ENCODE measurements at regions not wholly inside any gene's neighbourhood (a gene's known extent, or its start where the extent isn't known, plus 50 kb on each side); places are given as distances from the start of the nearest gene placed in this dataset.

- no peak for DNase-seq (ENCODE audit: low read depth in 2 of 3, low spot score in 1 of 3)
Measured at GRCh38 chr18:42261731-42262130, 306.7 kb downstream of the PIK3C3 start.

DNA sequence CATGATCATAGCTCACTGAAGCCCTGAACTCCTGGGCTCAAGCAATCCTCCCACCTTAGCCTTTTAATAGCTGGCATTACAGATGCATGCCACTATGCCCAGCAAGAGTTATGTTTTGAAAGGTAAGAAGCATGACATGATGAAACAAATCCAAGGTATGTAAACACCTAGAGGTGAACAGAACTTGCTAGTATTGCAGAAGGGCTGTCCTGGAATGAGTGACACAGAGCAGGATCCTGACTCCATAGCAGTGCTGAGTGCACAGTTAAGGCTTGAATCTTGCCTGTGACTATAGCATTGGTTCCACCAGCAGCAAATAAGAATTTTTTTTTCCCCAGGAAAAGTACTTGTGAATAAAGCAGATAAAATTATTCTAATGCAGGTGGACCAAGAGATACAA, 309.5 kb downstream of the PIK3C3 start:
- DNase-seq (ENCODE audit: low read depth in 2 of 3, low spot score in 1 of 3) = no peak

GRCh38 chr18:42268186-42268725, 313.2 kb downstream of the PIK3C3 start:
- DNase-seq (ENCODE audit: low read depth in 2 of 3, low spot score in 1 of 3) = no peak

GRCh38 chr18:42268798-42269197, 313.8 kb downstream of the PIK3C3 start:
- DNase-seq (ENCODE audit: low read depth in 2 of 3, low spot score in 1 of 3) = no peak

GRCh38 chr18:42271647-42272414, 316.8 kb downstream of the PIK3C3 start:
- DNase-seq (ENCODE audit: low read depth in 2 of 3, low spot score in 1 of 3) = no peak

DNA sequence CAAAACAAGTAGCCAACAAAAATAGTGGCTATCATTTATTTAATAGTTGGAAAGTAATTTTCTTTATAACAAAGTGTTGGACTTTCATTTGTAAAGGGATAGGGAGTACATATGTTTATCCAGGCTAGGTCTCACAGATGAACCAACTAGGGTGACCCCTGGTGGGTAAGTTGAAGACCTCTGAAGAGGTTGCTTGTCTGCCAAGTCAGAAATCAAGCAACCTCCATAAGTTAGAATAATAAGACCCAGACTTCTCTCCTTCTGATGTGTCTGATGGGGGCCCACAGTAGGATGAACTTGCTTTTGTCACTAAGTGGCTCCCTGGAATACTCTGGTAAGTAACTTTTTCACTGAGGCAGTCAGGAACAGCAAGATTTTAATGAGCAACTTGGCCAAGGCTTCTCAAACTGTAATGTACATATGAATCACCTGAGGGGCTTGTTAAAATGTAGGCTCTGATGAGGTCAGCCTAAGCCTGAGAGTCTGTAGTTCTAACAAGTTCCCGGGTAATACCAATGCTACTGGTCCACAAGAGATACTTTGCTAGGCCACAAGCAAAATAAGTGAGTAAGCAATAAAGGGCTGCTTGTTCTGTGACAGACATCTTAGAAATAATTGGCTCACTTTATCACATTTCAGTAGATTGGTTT, 319.6 kb downstream of the PIK3C3 start:
- DNase-seq (ENCODE audit: low read depth in 2 of 3, low spot score in 1 of 3) = no peak

DNA sequence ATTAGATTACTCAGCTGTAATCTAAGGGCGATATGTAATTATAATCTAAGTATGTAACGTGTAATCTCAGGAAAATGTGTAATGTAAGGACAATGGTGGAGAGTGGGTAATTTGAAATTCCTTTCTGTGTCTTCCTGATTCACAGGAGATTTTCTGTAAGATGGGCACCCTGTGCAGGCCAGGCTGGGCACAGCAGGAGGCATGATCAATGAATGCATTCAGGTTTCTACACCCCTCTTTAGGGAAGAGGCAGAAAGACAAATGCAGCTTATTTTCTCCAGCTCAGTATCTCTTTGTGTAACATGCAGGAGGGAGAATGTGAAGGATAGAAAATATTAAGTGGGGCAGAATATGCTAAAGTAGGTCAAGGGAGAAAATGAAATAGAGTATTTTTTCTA, 320.1 kb downstream of the PIK3C3 start:
- no peak for DNase-seq (ENCODE audit: low read depth in 2 of 3, low spot score in 1 of 3)

DNA sequence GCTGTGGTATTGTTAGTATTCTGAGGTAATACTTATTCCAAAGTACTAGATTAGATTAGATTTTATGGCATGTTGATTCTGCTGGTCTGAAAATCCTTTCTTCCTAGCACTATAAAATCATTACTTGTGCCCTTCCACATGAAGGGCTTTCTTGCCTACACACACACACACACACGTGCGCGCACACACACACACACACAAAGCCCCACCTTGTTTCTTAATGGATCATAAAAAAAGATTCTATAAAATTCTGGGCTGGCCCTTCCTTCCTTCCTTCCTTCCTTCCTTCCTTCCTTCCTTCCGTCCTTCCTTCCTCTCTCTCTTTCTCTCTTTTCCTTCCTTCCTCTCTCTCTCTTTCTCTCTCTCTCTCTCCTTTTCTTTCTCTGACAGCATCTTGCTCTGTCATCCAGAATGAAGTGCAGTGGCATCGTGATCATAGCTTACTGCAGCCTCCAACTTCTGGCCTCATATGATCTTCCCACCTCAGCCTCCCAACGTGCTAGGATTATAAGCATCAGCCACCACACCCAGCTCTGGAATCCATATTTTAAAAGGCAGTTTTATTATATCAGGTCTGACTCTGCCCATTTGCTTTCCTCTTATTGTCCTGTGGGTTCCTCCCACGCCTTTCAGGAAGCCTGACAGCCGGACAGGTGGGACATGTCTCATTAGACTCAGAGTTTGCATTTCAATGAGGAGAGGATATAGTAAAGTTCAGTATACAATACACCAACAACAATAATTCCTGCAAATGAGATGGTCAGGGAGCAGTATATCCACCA, 321.1 kb downstream of the PIK3C3 start:
- no peak for DNase-seq (ENCODE audit: low read depth in 2 of 3, low spot score in 1 of 3)

- DNase-seq (ENCODE audit: low read depth in 2 of 3, low spot score in 1 of 3) = no peak
Measured at GRCh38 chr18:42281124-42281523, 326.1 kb downstream of the PIK3C3 start.

GRCh38 chr18:42281851-42282250, 326.8 kb downstream of the PIK3C3 start:
- DNase-seq (ENCODE audit: low read depth in 2 of 3, low spot score in 1 of 3) = no peak

DNA sequence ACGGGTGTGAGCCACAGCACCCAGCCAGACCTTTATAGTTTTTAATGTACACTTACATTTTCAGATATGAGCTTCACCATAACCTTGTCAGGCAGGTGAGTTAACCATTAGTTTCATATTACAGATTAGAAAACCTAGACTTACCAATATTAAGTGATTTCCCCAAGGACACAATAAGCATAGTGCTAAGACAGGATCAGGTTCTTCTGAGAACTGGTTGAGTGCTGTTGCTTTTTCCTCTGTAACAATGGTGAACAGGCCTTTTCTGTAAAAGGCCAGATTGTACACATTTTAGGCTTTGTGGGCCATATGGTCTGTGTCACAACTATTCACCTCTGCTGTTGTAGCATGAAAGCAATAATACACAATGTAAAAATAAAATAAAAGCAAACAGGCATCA, 332.0 kb downstream of the PIK3C3 start:
- no peak for DNase-seq (ENCODE audit: low read depth in 2 of 3, low spot score in 1 of 3)

GRCh38 chr18:42288129-42288528, 333.1 kb downstream of the PIK3C3 start:
- no peak for DNase-seq (ENCODE audit: low read depth in 2 of 3, low spot score in 1 of 3)

- DNase-seq (ENCODE audit: low read depth in 2 of 3, low spot score in 1 of 3) = no peak
Measured at GRCh38 chr18:42289526-42289925, 334.5 kb downstream of the PIK3C3 start.

DNA sequence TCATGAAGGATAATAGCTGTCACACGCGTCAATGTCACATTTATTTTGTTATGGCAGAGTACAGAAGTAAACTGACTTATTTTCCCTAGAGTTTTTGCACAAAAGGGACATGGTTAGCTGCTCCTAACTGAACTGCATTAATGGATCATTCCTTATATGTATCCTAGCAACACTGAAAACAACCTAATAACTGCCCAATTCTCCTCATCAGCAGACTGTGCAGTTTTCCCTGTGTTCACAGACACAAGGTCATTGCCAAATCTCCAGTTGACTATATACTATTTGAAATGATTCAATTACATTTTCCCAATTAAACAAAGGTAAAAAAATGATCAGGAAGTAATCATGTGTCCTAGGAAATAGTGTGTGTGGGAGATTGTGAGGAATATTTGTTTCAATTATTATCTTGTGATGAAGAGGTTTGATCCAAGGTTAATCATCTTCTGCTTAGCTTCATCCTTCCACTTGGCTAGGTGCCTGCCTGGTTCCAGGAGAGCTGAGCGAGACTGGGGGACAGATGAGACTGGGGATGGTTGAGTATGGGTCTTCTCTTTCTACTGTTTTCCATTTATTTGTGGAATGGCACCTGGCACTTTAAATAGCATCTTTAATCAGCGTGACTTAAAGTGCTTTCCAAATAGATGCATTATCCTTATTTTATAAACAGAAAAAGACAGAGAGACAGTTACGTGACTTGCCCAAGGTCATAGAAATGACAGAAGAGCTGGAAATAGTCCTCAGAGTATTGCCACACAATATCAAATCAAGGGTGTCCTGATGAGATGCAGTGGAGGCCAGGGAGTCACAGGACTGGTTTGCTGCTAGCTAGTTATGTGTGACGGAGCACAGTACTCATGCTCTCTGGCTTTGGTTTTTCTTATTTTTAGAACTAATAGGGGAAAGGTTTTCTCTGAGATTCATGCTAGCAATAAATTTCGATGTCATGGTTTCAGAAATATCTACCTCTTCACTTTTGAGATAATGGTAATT, 335.6 kb downstream of the PIK3C3 start:
- no peak for DNase-seq (ENCODE audit: low read depth in 2 of 3, low spot score in 1 of 3)

GRCh38 chr18:42292654-42293053, 337.6 kb downstream of the PIK3C3 start:
- no peak for DNase-seq (ENCODE audit: low read depth in 2 of 3, low spot score in 1 of 3)

DNA sequence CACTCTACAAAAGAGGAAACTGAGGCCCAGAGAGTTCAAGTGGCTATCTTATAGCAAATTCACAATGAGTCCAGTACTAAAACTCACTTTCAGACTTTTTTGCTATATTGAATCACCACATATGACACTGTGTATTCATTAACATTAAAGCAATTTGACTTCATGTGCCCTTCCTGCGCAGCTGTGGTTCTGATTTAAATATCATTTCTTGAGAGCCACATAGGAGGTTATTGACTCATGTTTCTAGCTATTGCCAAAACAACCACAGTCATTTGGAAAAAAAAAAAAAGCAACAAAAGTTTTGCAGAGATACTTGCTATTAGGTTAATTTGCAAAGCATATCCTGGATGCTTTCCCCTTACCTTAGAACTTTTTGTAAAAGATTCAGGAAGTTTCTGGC, 341.2 kb downstream of the PIK3C3 start:
- DNase-seq (ENCODE audit: low read depth in 2 of 3, low spot score in 1 of 3) = no peak

DNA sequence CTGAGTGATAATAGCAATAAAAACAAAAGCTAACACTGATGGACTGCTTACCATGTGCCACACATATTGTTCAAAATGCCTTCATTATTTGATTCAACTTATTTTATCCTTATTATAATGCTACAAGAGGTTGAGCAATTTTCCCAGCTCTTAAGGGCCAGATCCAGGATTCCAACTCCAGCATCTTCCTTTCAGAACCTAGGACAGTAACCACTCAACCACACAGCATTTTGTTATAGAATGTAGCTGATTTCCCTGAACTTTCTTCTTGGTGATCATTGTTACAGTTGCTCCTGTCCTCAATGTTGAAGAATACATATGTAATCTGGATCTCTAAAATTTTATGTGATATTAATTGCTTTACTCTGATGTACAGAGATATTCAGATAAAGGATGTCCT, 341.7 kb downstream of the PIK3C3 start:
- DNase-seq (ENCODE audit: low read depth in 2 of 3, low spot score in 1 of 3) = no peak

- DNase-seq (ENCODE audit: low read depth in 2 of 3, low spot score in 1 of 3) = peak; percentile 14 to 62 (median 42)
Measured at GRCh38 chr18:42298759-42299675, 344.0 kb downstream of the PIK3C3 start.

GRCh38 chr18:42305869-42306593, 351.0 kb downstream of the PIK3C3 start:
- no peak for DNase-seq (ENCODE audit: low read depth in 2 of 3, low spot score in 1 of 3)

Data from stimulated activated CD4-positive, alpha-beta T cell treated with anti-CD3 and anti-CD28 coated beads, Interleukin-12 subunit alpha, Interleukin-12 subunit beta, amount 100 ng/mL, for 48 hours (primary cell).